H1 (cell line): ENCODE measurements at regions not wholly inside any gene's neighbourhood (a gene's known extent, or its start where the extent isn't known, plus 50 kb on each side); places are given as distances from the start of the nearest gene placed in this dataset.

Experiments
- CHD7 ChIP-seq: fragments of 300-600 bp; sonication (generic); IDR thresholded peaks from 2 replicates; pipeline ENCODE4 v1.7.1; 2012; ENCODE audit warnings: low read length, moderate library complexity, mild to moderate bottlenecking, inconsistent platforms; ENCODE audit not compliant: insufficient replicate concordance
- CREB1 ChIP-seq: IDR thresholded peaks from 2 replicates; pipeline ENCODE4 v1.6.1; 2012; ENCODE audit warnings: inconsistent platforms
- E2F6 ChIP-seq: IDR thresholded peaks from 2 replicates; pipeline ENCODE4 v1.6.1; 2012; ENCODE audit warnings: inconsistent platforms
- GTF2F1 ChIP-seq: IDR thresholded peaks from 2 replicates; pipeline ENCODE4 v1.6.1; 2012; ENCODE audit warnings: low read depth, low read length, improper control_type of control experiment, borderline replicate concordance
- HDAC6 ChIP-seq: IDR thresholded peaks from one replicate; pipeline ENCODE4 v1.7.1; 2012; ENCODE audit warnings: low read depth, mild to moderate bottlenecking, inconsistent platforms, low read length, moderate library complexity
- JUN ChIP-seq: IDR thresholded peaks from 2 replicates; pipeline ENCODE4 v1.6.1; 2011; ENCODE audit warnings: low read depth, mild to moderate bottlenecking, improper control_type of control experiment, low read length
- MAX ChIP-seq: IDR thresholded peaks from 2 replicates; pipeline ENCODE4 v1.6.1; 2012; ENCODE audit warnings: inconsistent platforms
- SIN3A ChIP-seq, 2 experiments: IDR thresholded peaks in 1 of 2; conservative IDR thresholded peaks in 1 of 2; 2 replicates each; pipeline ENCODE4 v1.6.1; 2011 to 2012; ENCODE audit warnings: low read length in 2 of 2, improper control_type of control experiment in 1 of 2, low read depth in 1 of 2, mild to moderate bottlenecking in 1 of 2
- SIRT6 ChIP-seq: IDR thresholded peaks from one replicate; pipeline ENCODE4 v1.7.1; 2012; ENCODE audit warnings: low read length, inconsistent platforms
- TAF1 ChIP-seq: IDR thresholded peaks from 2 replicates; pipeline ENCODE4 v1.6.1; 2011; ENCODE audit warnings: mild to moderate bottlenecking, low read depth, low read length
- TBP ChIP-seq: IDR thresholded peaks from 2 replicates; pipeline ENCODE4 v1.6.1; 2011; ENCODE audit warnings: low read depth, low read length, improper control_type of control experiment
- YY1 ChIP-seq: IDR thresholded peaks from 2 replicates; pipeline ENCODE4 v1.6.1; 2011; ENCODE audit warnings: low read depth, mild to moderate bottlenecking, low read length

GRCh38 chr2:21693081-21693480 lies 569.3 kb downstream of the TDRD15 start (continued):
- TF ChIP-seq CHD7 = no peak
- TF ChIP-seq GTF2F1 = no peak
- TF ChIP-seq YY1 = no peak
- no peak for TF ChIP-seq SIRT6
- no peak for TF ChIP-seq TAF1
- TF ChIP-seq SIN3A (conservative IDR thresholded peaks at IDR 0.05 in 1 of 2, IDR thresholded peaks at IDR 0.05 in 1 of 2; ENCODE audit: low read depth in 1 of 2, low read length in 2 of 2) = no peak
- no peak for TF ChIP-seq JUN
- TF ChIP-seq TBP = no peak
- no peak for TF ChIP-seq HDAC6
- no peak for TF ChIP-seq E2F6
- TF ChIP-seq MAX = no peak
- no peak for TF ChIP-seq CREB1
- TF ChIP-seq, all 59 proteins: peak for 0
